OCI-LY3 (cell line): ENCODE measurements at regions not wholly inside any gene's neighbourhood (a gene's known extent, or its start where the extent isn't known, plus 50 kb on each side); places are given as distances from the start of the nearest gene placed in this dataset.

Source experiments
- H2AFZ ChIP-seq: fragments of 200-600, 300-600 bp; shearing (Covaris generic); 2 replicates; pipeline ENCODE4 v1.6.0; 2014; ENCODE audit warnings: antibody characterized with exemption, low read depth, low read length
- H3K27ac ChIP-seq: fragments of 200-600, 300-600 bp; sonication (generic); 2 replicates; pipeline ENCODE4 v1.5.1; 2014; ENCODE audit warnings: mild to moderate bottlenecking, low read length, moderate library complexity, mixed read lengths
- H3K27me3 ChIP-seq: fragments of 200-600, 300-600 bp; sonication (generic); 2 replicates; pipeline ENCODE4 v1.6.1; 2014; ENCODE audit warnings: low read depth, low read length, mixed read lengths
- H3K36me3 ChIP-seq: fragments of 200-600, 300-600 bp; sonication (generic); replicated peaks from 2 replicates; pipeline ENCODE3; 2014; ENCODE audit warnings: low read depth, low read length, mixed read lengths
- H3K4me1 ChIP-seq: fragments of 300-600, 200-600 bp; sonication (generic); 2 replicates; pipeline ENCODE4 v1.6.1; 2014; ENCODE audit warnings: low read length, mixed read lengths
- H3K4me2 ChIP-seq: fragments of 200-600, 300-600 bp; sonication (generic); 2 replicates; pipeline ENCODE4 v1.6.1; 2014; ENCODE audit warnings: low read length, mixed read lengths
- H3K4me3 ChIP-seq: fragments of 300-600, 200-600 bp; sonication (generic); 2 replicates; pipeline ENCODE4 v1.5.1; 2014; ENCODE audit warnings: antibody characterized with exemption, mild to moderate bottlenecking, low read length, moderate library complexity
- H3K79me2 ChIP-seq: fragments of 300-600, 200-600 bp; shearing (Covaris generic); 2 replicates; pipeline ENCODE4 v1.6.1; 2014; ENCODE audit warnings: mild to moderate bottlenecking, low read length, mixed read lengths
- H3K9ac ChIP-seq: fragments of 300-600, 200-600 bp; shearing (Covaris generic); 2 replicates; pipeline ENCODE4 v1.6.0; 2014; ENCODE audit warnings: mild to moderate bottlenecking, low read length, moderate library complexity
- H3K9me3 ChIP-seq: fragments of 200-600, 300-600 bp; shearing (Covaris generic); 2 replicates; pipeline ENCODE4 v1.6.1; 2014; ENCODE audit warnings: low read length, mixed read lengths; ENCODE audit not compliant: insufficient read depth
- H4K20me1 ChIP-seq: fragments of 200-600, 300-600 bp; sonication (generic); 2 replicates; pipeline ENCODE4 v1.6.1; 2016; ENCODE audit warnings: low read length, mixed read lengths; ENCODE audit not compliant: insufficient read depth
- CTCF ChIP-seq: fragments of 200-600, 300-600 bp; sonication (generic); IDR thresholded peaks from 2 replicates; pipeline ENCODE4 v1.5.1; 2014; ENCODE audit warnings: antibody characterized with exemption, low read length, low read depth
- EZH2phosphoT487 ChIP-seq: fragments of 200-600 bp; shearing (Covaris generic); IDR thresholded peaks from 2 replicates; pipeline ENCODE4 v1.6.1; 2018; ENCODE audit warnings: antibody characterized with exemption, mixed run types, low read depth

GRCh38 chr12:86697916-86698640, 441.9 kb upstream of the MGAT4C start:
- TF ChIP-seq CTCF (no peak), EZH2phosphoT487 (no peak)
- Histone ChIP-seq H2AFZ (no peak overlapping the region), H3K27me3 (no peaks in the 10 kb centered on the region), H3K79me2 (no peaks in the 10 kb centered on the region), H3K4me1 (no peaks in the 10 kb centered on the region), H3K9ac (no peak overlapping the region), H3K4me2 (no peak overlapping the region), H3K9me3 (no peaks in the 10 kb centered on the region), H4K20me1 (no peaks in the 10 kb centered on the region), H3K4me3 (no peak overlapping the region), H3K27ac (no peak overlapping the region), H3K36me3 (no peaks in the 10 kb centered on the region)

GRCh38 chr12:86683568-86684304, 427.5 kb upstream of the MGAT4C start:
- H3K27ac ChIP-seq = no peak overlapping the region

GRCh38 chr12:86681060-86681459, 424.9 kb upstream of the MGAT4C start:
- H3K9me3 ChIP-seq = no peaks in the 10 kb centered on the region

More at GRCh38 chr12:86683568-86684304, 427.5 kb upstream of the MGAT4C start:
- Histone ChIP-seq H3K4me1 (no peaks in the 10 kb centered on the region), H3K27me3 (no peaks in the 10 kb centered on the region), H3K9me3 (no peaks in the 10 kb centered on the region), H2AFZ (no peak overlapping the region), H3K9ac (no peak overlapping the region), H3K4me3 (no peak overlapping the region), H3K36me3 (no peaks in the 10 kb centered on the region), H3K79me2 (no peaks in the 10 kb centered on the region), H4K20me1 (no peaks in the 10 kb centered on the region), H3K4me2 (no peak overlapping the region)
- no peak for TF ChIP-seq CTCF
- TF ChIP-seq EZH2phosphoT487 = no peak

More at GRCh38 chr12:86681060-86681459, 424.9 kb upstream of the MGAT4C start:
- TF ChIP-seq CTCF = no peak
- no peak for TF ChIP-seq EZH2phosphoT487
- H3K27ac ChIP-seq = no peak overlapping the region
- H3K79me2 ChIP-seq = no peaks in the 10 kb centered on the region
- H3K9ac ChIP-seq = no peak overlapping the region
- H3K27me3 ChIP-seq = no peaks in the 10 kb centered on the region
- H3K36me3 ChIP-seq = no peaks in the 10 kb centered on the region
- no peaks in the 10 kb centered on the region for H3K4me1 ChIP-seq
- no peak overlapping the region for H3K4me2 ChIP-seq
- H4K20me1 ChIP-seq = no peaks in the 10 kb centered on the region
- no peak overlapping the region for H3K4me3 ChIP-seq
- no peak overlapping the region for H2AFZ ChIP-seq
